NB4 (cell line): ENCODE measurements at regions not wholly inside any gene's neighbourhood (a gene's known extent, or its start where the extent isn't known, plus 50 kb on each side); places are given as distances from the start of the nearest gene placed in this dataset.

ENCODE experiments used
- POLR2A ChIP-seq: IDR thresholded peaks from 2 replicates; pipeline ENCODE4 v1.6.1; 2011; ENCODE audit warnings: mild to moderate bottlenecking; ENCODE audit not compliant: insufficient read length; ENCODE audit errors: extremely low read depth
- TF ChIP-seq, protein P1 (sequence below): IDR thresholded peaks from one replicate; pipeline ENCODE4 v1.5.1; 2012; ENCODE audit warnings: low read depth, low read length

DNA sequence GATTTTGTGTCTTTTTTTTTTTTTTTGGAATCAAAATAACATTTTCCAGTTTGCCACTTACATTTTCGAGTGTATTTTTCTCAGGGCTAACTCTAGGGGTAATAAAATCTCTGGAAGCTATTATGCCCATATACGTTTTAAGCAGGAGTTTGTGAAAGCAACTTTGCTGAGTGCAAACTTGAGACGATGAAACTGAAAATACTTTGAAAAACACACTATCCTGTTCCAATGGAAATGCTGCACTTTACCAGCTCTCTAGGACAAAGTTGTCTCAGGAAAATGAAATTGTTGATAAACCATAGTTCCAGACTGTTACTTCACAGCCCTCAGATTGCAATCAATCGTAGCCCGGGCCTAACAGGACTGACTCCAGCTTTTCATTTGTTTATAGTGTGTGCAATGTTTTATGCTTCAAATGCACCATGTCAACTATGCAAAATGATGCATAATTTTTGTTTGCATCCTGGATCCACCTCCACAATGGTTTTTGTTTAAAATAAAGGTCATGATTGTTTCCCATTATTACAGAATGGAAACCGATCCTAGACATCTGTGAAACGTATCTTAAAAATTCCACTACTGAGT, 220.6 kb upstream of the PKN2 start:
- TF ChIP-seq, protein P1, sequence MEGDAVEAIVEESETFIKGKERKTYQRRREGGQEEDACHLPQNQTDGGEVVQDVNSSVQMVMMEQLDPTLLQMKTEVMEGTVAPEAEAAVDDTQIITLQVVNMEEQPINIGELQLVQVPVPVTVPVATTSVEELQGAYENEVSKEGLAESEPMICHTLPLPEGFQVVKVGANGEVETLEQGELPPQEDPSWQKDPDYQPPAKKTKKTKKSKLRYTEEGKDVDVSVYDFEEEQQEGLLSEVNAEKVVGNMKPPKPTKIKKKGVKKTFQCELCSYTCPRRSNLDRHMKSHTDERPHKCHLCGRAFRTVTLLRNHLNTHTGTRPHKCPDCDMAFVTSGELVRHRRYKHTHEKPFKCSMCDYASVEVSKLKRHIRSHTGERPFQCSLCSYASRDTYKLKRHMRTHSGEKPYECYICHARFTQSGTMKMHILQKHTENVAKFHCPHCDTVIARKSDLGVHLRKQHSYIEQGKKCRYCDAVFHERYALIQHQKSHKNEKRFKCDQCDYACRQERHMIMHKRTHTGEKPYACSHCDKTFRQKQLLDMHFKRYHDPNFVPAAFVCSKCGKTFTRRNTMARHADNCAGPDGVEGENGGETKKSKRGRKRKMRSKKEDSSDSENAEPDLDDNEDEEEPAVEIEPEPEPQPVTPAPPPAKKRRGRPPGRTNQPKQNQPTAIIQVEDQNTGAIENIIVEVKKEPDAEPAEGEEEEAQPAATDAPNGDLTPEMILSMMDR, result no peak
- no peak for TF ChIP-seq POLR2A
